ENCODE measurements at regions not wholly inside any gene's neighbourhood (a gene's known extent, or its start where the extent isn't known, plus 50 kb on each side); places are given as distances from the start of the nearest gene placed in this dataset.

DNA sequence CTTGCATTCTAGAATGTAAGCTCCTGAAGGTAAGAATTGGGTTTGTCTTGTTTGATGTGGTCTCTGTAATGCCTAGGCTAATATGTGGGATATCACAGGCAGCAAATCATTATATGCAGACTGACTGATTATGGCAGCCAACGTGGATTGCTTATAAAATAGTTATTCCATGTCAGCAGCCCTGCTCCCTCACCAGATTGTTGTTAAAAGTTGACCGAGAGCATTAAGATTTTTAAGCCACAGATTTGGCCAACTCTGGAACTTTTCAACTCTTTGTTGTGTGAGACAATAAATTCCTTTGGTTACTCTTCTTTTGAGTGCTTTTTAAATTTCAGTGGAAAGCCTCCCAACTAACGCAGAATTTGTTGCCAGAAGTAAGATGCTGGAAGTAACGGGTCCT lies 92.6 kb upstream of the FAM216B start:
- TF ChIP-seq POLR2A (IDR thresholded peaks at IDR 0.05) (no peak), POLR2AphosphoS5 (IDR thresholded peaks at IDR 0.05) (no peak)
- TF ChIP-seq, protein P1, sequence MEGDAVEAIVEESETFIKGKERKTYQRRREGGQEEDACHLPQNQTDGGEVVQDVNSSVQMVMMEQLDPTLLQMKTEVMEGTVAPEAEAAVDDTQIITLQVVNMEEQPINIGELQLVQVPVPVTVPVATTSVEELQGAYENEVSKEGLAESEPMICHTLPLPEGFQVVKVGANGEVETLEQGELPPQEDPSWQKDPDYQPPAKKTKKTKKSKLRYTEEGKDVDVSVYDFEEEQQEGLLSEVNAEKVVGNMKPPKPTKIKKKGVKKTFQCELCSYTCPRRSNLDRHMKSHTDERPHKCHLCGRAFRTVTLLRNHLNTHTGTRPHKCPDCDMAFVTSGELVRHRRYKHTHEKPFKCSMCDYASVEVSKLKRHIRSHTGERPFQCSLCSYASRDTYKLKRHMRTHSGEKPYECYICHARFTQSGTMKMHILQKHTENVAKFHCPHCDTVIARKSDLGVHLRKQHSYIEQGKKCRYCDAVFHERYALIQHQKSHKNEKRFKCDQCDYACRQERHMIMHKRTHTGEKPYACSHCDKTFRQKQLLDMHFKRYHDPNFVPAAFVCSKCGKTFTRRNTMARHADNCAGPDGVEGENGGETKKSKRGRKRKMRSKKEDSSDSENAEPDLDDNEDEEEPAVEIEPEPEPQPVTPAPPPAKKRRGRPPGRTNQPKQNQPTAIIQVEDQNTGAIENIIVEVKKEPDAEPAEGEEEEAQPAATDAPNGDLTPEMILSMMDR (IDR thresholded peaks at IDR 0.05) = no peak
- H3K4me1 ChIP-seq = no peaks in the 10 kb centered on the region
- H3K27ac ChIP-seq = no peak overlapping the region
- H3K9me3 ChIP-seq = no peaks in the 10 kb centered on the region
- H3K36me3 ChIP-seq = no peaks in the 10 kb centered on the region
- H3K4me3 ChIP-seq = no peak overlapping the region
- no peak for DNase-seq (ENCODE audit: low spot score in 2 of 2)
- H3K27me3 ChIP-seq = no peaks in the 10 kb centered on the region
- intact Hi-C loops (cut with DNase I; ENCODE audit: low total_unique reads) = no loop called here

DNA sequence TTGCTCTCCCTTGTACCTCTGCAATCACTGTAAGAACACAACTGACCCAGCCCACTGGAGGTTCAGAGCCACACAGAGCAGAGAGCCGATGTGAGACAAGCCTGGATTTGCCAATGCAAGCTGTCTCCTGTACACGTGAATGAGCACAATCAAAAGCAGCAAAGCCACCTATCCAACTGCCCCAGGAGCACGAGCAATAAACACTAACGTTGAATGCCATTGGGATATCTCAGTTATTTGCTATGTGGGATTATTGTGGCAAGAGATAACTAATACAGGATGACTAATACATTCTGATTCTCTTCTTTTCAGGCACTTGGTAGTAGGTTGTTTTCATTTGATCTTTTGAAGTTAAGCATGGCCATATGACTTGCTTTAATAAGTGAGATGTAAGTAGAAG lies 85.2 kb upstream of the FAM216B start:
- TF ChIP-seq, protein P1 (IDR thresholded peaks at IDR 0.05) = no peak
- TF ChIP-seq POLR2A (IDR thresholded peaks at IDR 0.05) (no peak), POLR2AphosphoS5 (IDR thresholded peaks at IDR 0.05) (no peak)
- Histone ChIP-seq H3K27me3 (no peaks in the 10 kb centered on the region), H3K9me3 (no peaks in the 10 kb centered on the region), H3K4me3 (no peak overlapping the region), H3K4me1 (no peaks in the 10 kb centered on the region), H3K27ac (no peak overlapping the region), H3K36me3 (no peaks in the 10 kb centered on the region)
- DNase-seq (ENCODE audit: low spot score in 2 of 2) = no peak
- intact Hi-C loops (cut with DNase I; ENCODE audit: low total_unique reads) = no loop called here

DNA sequence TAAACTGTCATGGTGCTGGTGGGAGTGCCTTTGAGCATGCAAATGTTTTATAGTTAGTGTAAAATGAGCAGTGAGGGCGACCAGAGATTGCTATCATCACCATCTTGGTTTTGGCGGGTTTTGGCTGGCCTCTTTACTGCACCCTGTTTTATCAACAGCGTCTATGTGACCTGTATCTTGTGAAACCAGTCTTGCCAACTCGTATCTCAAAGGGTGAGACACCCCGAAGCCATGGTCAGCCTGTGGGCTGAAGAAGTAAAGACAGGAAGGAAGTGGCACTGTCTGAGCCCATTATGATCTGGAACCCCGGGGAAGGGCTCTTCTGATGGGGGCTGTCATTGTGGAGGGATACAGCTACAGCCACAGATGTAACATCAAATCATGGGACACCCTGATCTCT lies 81.5 kb upstream of the FAM216B start:
- Histone ChIP-seq H3K36me3 (no peaks in the 10 kb centered on the region), H3K27me3 (no peaks in the 10 kb centered on the region), H3K9me3 (no peaks in the 10 kb centered on the region), H3K4me1 (no peaks in the 10 kb centered on the region), H3K4me3 (no peak overlapping the region), H3K27ac (no peak overlapping the region)
- intact Hi-C loops (cut with DNase I; ENCODE audit: low total_unique reads) = no loop called here
- TF ChIP-seq POLR2AphosphoS5 (IDR thresholded peaks at IDR 0.05) = no peak
- TF ChIP-seq POLR2A (IDR thresholded peaks at IDR 0.05) = no peak
- TF ChIP-seq, protein P1 (IDR thresholded peaks at IDR 0.05) = no peak
- DNase-seq (ENCODE audit: low spot score in 2 of 2) = no peak

DNA sequence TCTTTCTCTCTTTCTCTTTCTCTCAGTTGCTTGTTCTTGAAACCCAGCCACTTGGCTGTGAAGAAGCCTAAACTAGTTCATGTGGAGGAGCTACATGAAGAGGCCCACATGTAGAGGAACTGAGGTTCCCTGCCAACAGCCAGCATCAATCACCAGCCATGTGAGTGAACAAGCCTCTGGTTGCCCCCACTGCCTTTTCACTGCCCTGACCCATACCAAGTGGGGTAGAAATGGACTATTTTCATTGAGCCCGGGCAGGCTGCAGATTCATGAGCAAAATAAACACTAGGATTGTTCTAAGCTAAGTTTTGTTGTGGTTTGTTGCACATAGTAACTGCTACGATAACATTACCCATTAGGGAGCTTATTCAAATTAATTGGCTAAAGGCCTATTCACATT lies 78.7 kb upstream of the FAM216B start:
- no peak overlapping the region for H3K27ac ChIP-seq
- H3K4me1 ChIP-seq = no peaks in the 10 kb centered on the region
- no peaks in the 10 kb centered on the region for H3K9me3 ChIP-seq
- H3K4me3 ChIP-seq = no peak overlapping the region
- no peaks in the 10 kb centered on the region for H3K36me3 ChIP-seq
- intact Hi-C loops (cut with DNase I; ENCODE audit: low total_unique reads) = no loop called here
- TF ChIP-seq POLR2A (IDR thresholded peaks at IDR 0.05) (no peak), POLR2AphosphoS5 (IDR thresholded peaks at IDR 0.05) (no peak)
- TF ChIP-seq, protein P1 (IDR thresholded peaks at IDR 0.05) = no peak
- no peaks in the 10 kb centered on the region for H3K27me3 ChIP-seq
- DNase-seq (ENCODE audit: low spot score in 2 of 2) = no peak

DNA sequence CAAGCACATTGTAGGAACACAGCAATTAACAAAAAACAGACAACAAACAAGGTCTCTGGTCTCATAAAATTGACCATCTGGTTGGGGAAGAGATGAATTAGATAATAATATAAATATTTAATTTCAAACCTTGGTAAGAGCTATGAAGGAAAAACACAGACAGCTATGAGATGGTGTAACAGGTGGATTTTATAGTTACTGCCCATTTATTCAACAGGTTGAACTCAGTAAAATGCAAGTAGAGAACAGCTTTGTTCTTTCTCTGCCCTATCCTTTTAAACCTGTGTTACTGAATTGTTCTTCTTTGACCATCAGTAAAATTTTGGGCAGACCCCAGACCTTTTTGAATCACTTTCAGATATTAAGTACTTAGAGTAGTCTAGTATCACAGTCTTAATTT lies 77.6 kb upstream of the FAM216B start:
- no peaks in the 10 kb centered on the region for H3K9me3 ChIP-seq
- DNase-seq (ENCODE audit: low spot score in 2 of 2) = no peak
- no peaks in the 10 kb centered on the region for H3K36me3 ChIP-seq
- intact Hi-C loops (cut with DNase I; ENCODE audit: low total_unique reads) = no loop called here
- no peak overlapping the region for H3K4me3 ChIP-seq
- no peaks in the 10 kb centered on the region for H3K4me1 ChIP-seq
- no peak overlapping the region for H3K27ac ChIP-seq
- no peaks in the 10 kb centered on the region for H3K27me3 ChIP-seq
- TF ChIP-seq POLR2A (IDR thresholded peaks at IDR 0.05) (no peak), POLR2AphosphoS5 (IDR thresholded peaks at IDR 0.05) (no peak)
- TF ChIP-seq, protein P1 (IDR thresholded peaks at IDR 0.05) = no peak

Data from breast epithelium (tissue), 4 donors.